C4-2B (cell line): ENCODE measurements at regions not wholly inside any gene's neighbourhood (a gene's known extent, or its start where the extent isn't known, plus 50 kb on each side); places are given as distances from the start of the nearest gene placed in this dataset.

Experiments used
- CTCF ChIP-seq: fragments of 450-650 bp; conservative IDR thresholded peaks from 2 replicates; pipeline ENCODE4 v1.5.1; 2017; ENCODE audit warnings: mild to moderate bottlenecking
- ZFX ChIP-seq: fragments of 450-650 bp; IDR thresholded peaks from 2 replicates; pipeline ENCODE4 v1.6.1; 2017

DNA sequence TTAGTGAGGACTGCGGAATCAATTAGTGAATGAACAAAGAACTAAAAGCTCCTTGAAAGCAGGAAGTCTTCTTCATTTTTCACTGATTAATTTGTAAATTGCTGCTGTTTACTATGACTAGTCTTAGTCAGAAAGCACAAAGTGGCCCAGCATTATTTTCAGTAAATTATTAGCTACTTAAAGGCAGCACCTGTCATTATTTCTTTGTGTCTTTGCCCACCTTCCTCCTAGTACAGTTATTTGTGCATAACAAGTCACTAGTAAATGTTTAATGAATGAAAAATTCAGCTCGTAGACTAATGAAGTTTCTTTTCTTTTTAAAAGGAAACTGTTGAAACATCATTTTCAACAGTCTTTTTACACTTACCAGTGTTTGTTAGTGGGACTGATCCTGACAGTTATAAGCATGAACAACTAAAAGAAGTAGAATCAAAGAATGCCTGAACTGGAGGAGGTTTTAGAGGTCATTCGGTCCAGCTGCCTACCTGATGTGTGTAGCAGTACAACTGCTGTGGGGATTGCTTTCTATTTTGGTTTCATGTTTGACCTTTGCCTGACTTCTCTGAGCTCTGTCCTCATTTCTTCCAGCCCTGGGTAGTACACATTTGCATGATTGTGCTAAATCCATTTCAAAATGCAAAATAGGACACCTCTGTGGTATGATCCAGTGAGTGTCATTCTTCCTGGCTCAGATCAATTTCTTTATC is 140.0 kb upstream of the PHYHIPL start:
- TF ChIP-seq CTCF (no peak), ZFX (no peak)
